ENCODE measurements at regions not wholly inside any gene's neighbourhood (a gene's known extent, or its start where the extent isn't known, plus 50 kb on each side); places are given as distances from the start of the nearest gene placed in this dataset.
"Not testable (repeated sequence)": the region's sequence is repeated elsewhere in the genome, so short reads cannot be mapped to it uniquely, and the experiment has no call there.

GRCh38 chr7:39825401-39825980 lies 124.6 kb upstream of the CDK13 start:
- DNase-seq (ENCODE audit: low read depth), result no peak

- DNase-seq (ENCODE audit: low read depth), result no peak
Measured at GRCh38 chr7:39826166-39826565, 123.9 kb upstream of the CDK13 start.

GRCh38 chr7:39827571-39827970 lies 122.5 kb upstream of the CDK13 start:
- DNase-seq (ENCODE audit: low read depth), result no peak

- DNase-seq (ENCODE audit: low read depth), result no peak
Measured at GRCh38 chr7:39829028-39829427, 121.0 kb upstream of the CDK13 start.

DNA sequence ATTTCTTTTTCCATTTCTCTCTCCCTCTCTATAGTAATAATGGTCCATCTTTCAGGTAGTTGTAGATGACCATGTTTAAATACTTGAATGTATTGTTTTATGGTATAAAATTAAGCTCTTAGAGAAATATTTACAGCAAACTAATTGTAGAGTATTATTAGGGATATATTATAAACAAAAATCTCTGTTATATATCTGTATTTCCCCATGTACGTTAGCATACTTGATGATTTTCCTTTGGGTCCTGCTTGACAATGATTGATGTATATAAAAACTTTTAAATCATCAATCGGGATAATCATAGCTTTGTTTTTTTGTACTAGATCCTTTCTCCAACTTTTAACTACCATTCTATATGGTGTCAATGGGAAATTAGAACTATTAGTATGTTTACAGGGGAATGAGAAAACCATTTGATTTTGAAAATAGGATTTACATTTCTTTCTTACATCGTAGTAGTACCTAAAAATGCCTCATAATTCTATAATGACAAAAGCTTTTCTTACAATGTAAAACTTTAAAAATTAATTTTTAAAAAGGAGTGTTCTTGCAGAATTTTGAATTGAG lies 117.5 kb upstream of the CDK13 start:
- DNase-seq (ENCODE audit: low read depth), result no peak

DNA sequence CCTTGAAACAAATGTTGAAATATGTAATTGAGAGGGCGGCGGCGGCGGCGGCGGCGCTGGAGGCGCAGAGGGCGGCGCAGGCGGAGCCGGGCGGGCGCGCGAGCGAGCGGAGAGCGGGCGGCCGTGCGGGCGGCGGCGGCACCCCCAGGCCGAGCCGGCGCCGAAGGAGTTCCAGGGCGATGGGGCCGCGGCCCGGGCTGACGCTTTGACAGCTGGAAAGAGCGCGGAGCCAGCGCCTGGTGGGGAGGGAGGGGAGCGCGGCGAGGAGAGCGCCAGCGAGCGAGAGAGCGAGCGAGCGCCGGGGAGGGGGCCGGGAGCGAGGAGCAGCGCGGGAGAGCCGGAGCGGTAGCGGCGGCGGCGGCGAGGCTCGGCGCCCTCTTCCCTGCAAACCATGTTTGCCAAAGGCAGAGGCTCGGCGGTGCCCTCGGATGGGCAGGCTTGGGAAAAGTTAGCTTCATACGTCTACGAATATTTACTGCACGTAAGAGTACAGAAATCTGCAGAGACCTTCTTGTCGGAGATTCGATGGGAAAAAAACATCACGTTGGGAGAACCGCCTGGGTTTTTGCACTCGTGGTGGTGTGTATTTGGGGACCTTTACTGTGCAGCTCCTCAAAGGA lies 116.8 kb upstream of the CDK13 start:
- peak; percentile 23 for DNase-seq (ENCODE audit: low read depth)

DNA sequence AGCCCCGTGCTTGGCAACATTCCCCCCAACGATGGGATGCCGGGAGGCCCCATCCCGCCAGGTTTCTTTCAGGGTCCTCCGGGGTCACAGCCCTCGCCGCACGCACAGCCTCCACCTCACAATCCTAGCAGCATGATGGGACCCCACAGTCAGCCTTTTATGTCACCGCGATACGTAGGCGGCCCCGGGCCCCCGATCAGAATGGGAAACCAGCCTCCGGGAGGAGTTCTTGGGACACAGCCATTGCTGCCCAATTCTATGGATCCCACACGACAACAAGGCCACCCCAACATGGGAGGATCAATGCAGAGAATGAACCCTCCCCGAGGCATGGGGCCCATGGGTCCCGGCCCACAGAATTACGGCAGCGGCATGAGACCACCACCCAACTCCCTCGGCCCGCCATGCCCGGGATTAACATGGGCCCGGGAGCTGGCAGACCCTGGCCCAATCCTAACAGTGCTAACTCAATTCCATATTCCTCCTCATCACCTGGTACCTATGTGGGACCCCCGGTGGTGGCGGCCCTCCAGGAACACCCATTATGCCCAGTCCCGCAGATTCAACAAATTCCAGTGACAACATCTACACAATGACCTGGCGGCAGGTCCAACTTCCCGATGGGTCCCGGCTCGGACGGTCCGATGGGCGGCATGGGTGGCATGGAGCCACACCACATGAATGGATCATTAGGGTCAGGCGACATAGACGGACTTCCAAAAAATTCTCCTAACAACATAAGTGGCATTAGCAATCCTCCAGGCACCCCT lies 116.0 kb upstream of the CDK13 start:
- DNase-seq (ENCODE audit: low read depth), result not testable (repeated sequence)

DNA sequence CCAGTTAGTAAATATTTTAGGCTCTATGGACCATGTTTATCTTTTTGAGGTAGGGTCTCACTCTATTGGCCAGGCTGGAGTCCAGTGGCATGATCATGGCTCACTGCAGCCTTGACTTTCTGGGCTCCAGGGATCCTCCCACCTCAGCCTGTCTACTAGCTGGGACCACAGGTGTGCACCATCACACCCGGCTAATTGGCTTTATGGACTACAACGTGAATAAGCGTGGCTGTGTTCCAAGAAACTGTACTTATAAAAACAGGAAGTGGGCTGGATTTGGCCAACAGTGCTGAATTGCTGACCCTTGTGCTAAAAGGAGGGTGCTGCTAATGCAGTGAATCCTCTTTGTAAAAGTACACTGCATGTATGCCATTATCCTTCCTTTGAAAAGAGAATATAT lies 111.7 kb upstream of the CDK13 start:
- no peak for DNase-seq (ENCODE audit: low read depth)

DNA sequence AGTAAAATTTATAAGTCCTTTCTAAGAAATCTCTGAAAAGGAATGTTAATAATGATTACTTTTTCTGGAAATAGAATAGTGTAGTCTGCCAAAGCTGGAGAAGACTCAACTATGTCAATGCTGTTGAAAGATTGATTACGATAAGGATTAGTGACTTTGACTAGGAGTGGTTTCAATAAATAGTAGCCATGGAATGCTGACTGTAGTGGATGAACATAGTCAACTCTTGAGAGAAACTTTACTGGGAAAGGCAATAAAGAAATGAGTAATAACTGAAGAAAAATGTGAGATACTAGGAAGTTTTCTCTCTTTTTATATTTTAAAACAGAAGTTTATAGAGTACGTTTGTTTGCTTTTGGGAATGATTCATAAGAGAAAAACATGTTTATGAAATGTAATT lies 105.0 kb upstream of the CDK13 start:
- no peak for DNase-seq (ENCODE audit: low read depth)

- peak; percentile 20 for DNase-seq (ENCODE audit: low read depth)
Measured at GRCh38 chr7:39847227-39847626, 102.8 kb upstream of the CDK13 start.

DNA sequence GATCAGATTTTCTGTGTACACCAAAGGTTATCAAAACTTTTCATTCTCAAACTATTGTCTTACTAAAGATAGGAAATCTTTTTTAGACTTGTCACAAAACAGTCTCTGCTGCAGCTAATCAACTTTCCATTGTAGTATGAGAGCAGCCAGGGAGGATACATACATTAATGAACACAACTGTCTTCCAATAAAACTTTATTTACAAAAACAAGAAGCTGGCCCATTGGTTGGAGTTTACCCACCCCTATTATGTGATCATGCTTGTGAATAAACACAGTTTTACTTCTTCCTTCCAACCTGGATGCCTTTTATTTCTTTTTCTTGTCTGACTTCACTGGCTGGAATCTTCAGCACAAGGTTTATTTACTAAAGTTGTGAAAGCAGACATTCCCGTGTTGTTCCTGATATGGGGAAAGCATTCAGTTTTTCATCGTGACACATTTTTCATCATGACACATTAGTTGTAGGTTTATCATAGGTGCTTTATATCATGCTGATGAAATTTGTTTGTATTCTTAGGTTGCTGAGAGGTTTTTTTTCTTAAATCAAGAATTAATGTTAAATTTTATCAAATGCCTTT lies 98.5 kb upstream of the CDK13 start:
- no peak for DNase-seq (ENCODE audit: low read depth)

DNA sequence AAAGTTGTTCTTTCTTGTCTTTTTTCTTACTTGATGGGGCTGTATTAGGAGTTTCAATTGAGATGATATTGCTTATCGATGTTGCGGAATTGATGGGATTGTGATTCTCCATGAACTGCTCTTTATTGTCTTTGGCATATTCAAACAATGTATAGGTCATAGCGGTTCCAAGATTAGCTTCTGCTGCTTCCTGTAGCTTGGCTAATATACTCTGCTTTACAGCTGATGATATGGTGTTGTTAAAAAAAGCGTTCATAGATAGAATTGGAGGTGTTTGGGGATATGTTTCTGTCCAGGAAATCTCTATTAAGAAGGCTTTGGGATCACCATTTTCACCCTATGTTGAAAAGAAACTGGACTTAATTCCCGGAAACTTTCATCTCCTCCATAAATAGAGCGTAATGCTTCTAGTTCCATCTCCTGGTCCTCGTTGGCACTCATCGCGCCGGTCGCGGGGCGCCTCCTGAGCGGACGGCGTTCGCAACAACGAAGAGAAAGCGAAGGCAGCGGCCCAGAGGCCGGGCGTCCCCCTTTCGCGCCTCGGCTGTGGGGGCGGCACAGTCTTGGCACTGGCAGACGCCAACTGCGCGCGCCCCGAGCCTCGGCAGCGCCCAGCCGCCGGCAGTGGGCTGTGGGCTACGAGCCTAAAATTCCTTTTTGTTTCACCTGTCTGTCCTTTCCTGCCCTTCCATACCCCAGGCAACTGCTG lies 95.3 kb upstream of the CDK13 start:
- not testable (repeated sequence) for DNase-seq (ENCODE audit: low read depth)

GRCh38 chr7:39855325-39855674 lies 94.8 kb upstream of the CDK13 start:
- DNase-seq (ENCODE audit: low read depth), result no peak

GRCh38 chr7:39863675-39864322 lies 86.3 kb upstream of the CDK13 start:
- DNase-seq (ENCODE audit: low read depth), result not testable (repeated sequence)

DNA sequence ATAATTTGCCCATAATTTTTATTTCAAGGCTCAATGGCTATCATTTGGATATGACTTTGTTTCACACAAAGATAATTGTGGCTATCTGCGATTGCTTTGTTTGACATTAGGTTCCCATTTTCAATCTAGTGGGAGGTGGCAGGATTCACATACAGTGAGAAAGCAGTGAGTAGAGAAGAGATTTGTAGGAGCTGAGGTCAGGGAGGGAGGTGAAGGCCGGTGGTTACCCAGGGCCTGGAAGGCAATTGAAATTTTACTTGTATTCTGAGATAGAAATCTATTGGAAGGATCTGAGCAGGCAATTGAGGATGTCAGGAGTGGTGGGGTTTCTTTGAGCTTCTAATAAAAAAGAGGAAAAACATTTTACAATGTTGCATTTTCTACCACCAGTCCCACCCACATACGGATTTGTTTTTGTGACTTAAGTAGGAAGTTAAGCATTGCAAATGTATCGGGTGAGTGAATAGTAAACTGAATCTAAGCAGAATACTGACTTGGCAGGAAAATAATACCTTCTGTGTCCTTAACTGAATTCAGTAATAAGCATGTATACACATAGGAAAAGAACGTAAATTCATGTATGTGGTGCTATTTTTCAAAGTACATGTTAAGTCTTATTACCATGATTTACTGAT lies 80.1 kb upstream of the CDK13 start:
- DNase-seq (ENCODE audit: low read depth), result not testable (repeated sequence)

DNA sequence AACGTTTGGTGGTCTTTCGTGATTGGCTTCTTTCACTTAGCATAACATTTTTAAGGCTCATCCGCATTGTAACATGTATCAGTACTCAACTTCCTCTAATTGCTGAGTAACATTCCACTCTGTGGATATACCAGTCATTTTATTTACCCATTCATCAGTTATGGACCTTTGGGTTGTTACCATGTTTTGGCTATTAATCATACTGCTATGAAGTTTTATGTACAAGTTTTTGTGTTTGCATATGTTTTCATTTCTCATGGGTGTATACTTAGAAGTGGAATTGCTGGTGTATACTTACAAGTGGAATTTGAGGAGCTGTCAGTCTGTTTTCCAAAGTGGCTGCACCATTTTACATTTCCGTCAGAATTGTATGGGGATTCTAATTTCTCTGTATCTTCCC lies 78.4 kb upstream of the CDK13 start:
- DNase-seq (ENCODE audit: low read depth), result not testable (repeated sequence)

- DNase-seq (ENCODE audit: low read depth), result peak; percentile 53
Measured at GRCh38 chr7:39880556-39880955, 69.5 kb upstream of the CDK13 start.

GRCh38 chr7:39882148-39882784 lies 67.8 kb upstream of the CDK13 start:
- no peak for DNase-seq (ENCODE audit: low read depth)

DNA sequence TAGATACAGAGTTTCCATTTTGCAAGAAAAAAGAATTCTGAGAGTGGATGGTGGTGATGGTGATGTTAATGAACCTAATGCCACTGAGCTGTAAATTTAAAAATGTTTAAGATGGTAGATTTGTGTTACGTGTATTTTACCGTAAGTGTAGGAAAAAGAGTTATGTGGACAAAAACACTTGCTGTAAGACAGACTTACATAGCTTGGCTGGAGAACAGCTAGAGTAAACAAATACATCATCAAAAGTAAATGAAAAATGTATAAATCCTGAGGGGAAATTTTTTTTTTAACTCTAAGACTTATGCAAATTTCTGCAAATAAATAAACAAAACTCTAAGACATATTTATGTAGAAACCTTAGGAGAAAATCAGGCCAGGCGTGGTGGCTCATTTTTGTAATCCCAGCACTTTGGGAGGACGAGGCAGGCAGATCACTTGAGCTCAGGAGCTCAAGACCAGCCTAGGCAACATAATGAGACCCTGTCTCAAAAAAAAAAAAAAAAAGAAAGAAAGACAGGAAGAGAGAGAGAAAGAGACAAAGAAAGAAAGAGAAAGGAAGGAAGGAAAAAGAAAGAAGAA lies 66.2 kb upstream of the CDK13 start:
- DNase-seq (ENCODE audit: low read depth), result no peak

GRCh38 chr7:39888171-39888853 lies 61.7 kb upstream of the CDK13 start:
- DNase-seq (ENCODE audit: low read depth), result no peak

Measured in HS-5 (cell line).